ENCODE measurements at regions not wholly inside any gene's neighbourhood (a gene's known extent, or its start where the extent isn't known, plus 50 kb on each side); places are given as distances from the start of the nearest gene placed in this dataset.

GRCh38 chr18:24540896-24541295, 80.5 kb downstream of the HRH4 start:
- TF ChIP-seq CTCF (IDR thresholded peaks at IDR 0.05) (no peak), POLR2A (IDR thresholded peaks at IDR 0.05) (no peak)

Data from testis (tissue), 2 donors.